ENCODE measurements at regions not wholly inside any gene's neighbourhood (a gene's known extent, or its start where the extent isn't known, plus 50 kb on each side); places are given as distances from the start of the nearest gene placed in this dataset.
"Not testable (repeated sequence)": the region's sequence is repeated elsewhere in the genome, so short reads cannot be mapped to it uniquely, and the experiment has no call there.

- no peak for DNase-seq (ENCODE audit: low read depth)
These were observed 100.8 kb upstream of the UMPS start for GRCh38 chr3:124629497-124629896.

- DNase-seq (ENCODE audit: low read depth) = no peak
These were observed 99.3 kb upstream of the UMPS start for GRCh38 chr3:124630960-124631359.

- DNase-seq (ENCODE audit: low read depth) = no peak
These were observed 98.5 kb upstream of the UMPS start for GRCh38 chr3:124631727-124632126.

- no peak for DNase-seq (ENCODE audit: low read depth)
These were observed 97.6 kb upstream of the UMPS start for GRCh38 chr3:124632566-124633140.

GRCh38 chr3:124633524-124633923 is 96.7 kb upstream of the UMPS start:
- DNase-seq (ENCODE audit: low read depth) = no peak

- no peak for DNase-seq (ENCODE audit: low read depth)
These were observed 95.8 kb upstream of the UMPS start for GRCh38 chr3:124634210-124635168.

GRCh38 chr3:124635169-124635539 is 95.1 kb upstream of the UMPS start:
- no peak for DNase-seq (ENCODE audit: low read depth)

- DNase-seq (ENCODE audit: low read depth) = no peak
These were observed 94.0 kb upstream of the UMPS start for GRCh38 chr3:124636101-124636862.

GRCh38 chr3:124636863-124637296 is 93.4 kb upstream of the UMPS start:
- DNase-seq (ENCODE audit: low read depth) = no peak

- DNase-seq (ENCODE audit: low read depth) = no peak
These were observed 90.6 kb upstream of the UMPS start for GRCh38 chr3:124639406-124640237.

- DNase-seq (ENCODE audit: low read depth) = no peak
These were observed 89.5 kb upstream of the UMPS start for GRCh38 chr3:124640635-124641306.

- DNase-seq (ENCODE audit: low read depth) = no peak
These were observed 86.8 kb upstream of the UMPS start for GRCh38 chr3:124643453-124643852.

GRCh38 chr3:124646186-124646585 is 84.1 kb upstream of the UMPS start:
- DNase-seq (ENCODE audit: low read depth) = not testable (repeated sequence)

- no peak for DNase-seq (ENCODE audit: low read depth)
These were observed 81.7 kb upstream of the UMPS start for GRCh38 chr3:124648551-124648950.

- no peak for DNase-seq (ENCODE audit: low read depth)
These were observed 79.5 kb upstream of the UMPS start for GRCh38 chr3:124650798-124651197.

- DNase-seq (ENCODE audit: low read depth) = not testable (repeated sequence)
These were observed 78.8 kb upstream of the UMPS start for GRCh38 chr3:124651416-124651815.

- no peak for DNase-seq (ENCODE audit: low read depth)
These were observed 78.2 kb upstream of the UMPS start for GRCh38 chr3:124652009-124652408.

- DNase-seq (ENCODE audit: low read depth) = no peak
These were observed 77.0 kb upstream of the UMPS start for GRCh38 chr3:124653071-124653796.

GRCh38 chr3:124653797-124654469 is 76.3 kb upstream of the UMPS start:
- no peak for DNase-seq (ENCODE audit: low read depth)
